Nephron (organoid): ENCODE measurements at regions not wholly inside any gene's neighbourhood (a gene's known extent, or its start where the extent isn't known, plus 50 kb on each side); places are given as distances from the start of the nearest gene placed in this dataset.
A peak's percentile ranks its signal among the peaks of the same experiment; 100 is the strongest.

Experiments used
- H3K27ac Mint-ChIP-seq, 3 experiments: 2 replicates each; pipeline ENCODE4 v1.8.0; 2020; ENCODE audit warnings: mixed read lengths in 3 of 3, mild to moderate bottlenecking in 2 of 3, moderate library complexity in 1 of 3
- H3K27me3 Mint-ChIP-seq: 2 replicates; pipeline ENCODE4 v1.8.0; 2021; ENCODE audit warnings: low read depth, mild to moderate bottlenecking, moderate library complexity, mixed read lengths
- H3K36me3 Mint-ChIP-seq: 2 replicates; pipeline ENCODE4 v1.8.0; 2020; ENCODE audit warnings: low read depth, mixed read lengths
- H3K4me1 Mint-ChIP-seq: 2 replicates; pipeline ENCODE4 v1.8.0; 2020; ENCODE audit warnings: mixed read lengths
- H3K4me3 Mint-ChIP-seq, 3 experiments: 2 replicates each; pipeline ENCODE4 v1.8.0; 2020; ENCODE audit warnings: mild to moderate bottlenecking in 3 of 3, mixed read lengths in 3 of 3, moderate library complexity in 2 of 3
- H3K9me3 Mint-ChIP-seq: 2 replicates; pipeline ENCODE4 v1.8.0; 2020; ENCODE audit warnings: mixed read lengths
- TF ChIP-seq, protein P1 (sequence below), 3 experiments: fragments of 200-600 bp; sonication (generic); IDR thresholded peaks; one replicate each; pipeline ENCODE4 v1.5.0; 2021; ENCODE audit warnings: antibody characterized with exemption in 3 of 3; ENCODE audit not compliant: unreplicated experiment in 3 of 3

DNA sequence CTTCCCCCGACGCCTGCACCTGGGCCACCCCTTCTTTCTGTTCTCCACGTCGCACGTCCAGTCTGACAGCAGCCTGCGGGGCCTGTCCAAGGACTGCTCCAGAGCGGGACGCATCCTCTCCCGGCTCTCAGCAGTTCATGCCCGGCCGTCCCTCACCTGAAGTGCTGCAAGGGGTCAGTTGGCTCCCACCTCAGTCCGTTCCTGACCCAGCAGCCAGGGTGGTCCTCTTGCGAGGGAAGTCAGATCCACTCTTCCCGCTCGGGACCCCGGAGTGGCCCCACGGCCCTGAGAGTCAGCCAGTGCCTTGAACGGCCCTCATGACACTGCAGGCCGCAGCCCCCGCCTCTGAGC is 249.7 kb upstream of the IRX4 start:
- Mint-ChIP-seq H3K4me3 (no peak overlapping the region), H3K27me3 (peaks cover 54% of the 10 kb centered on the region), H3K36me3 (no peaks in the 10 kb centered on the region), H3K9me3 (peaks cover 3% of the 10 kb centered on the region), H3K27ac (no peak overlapping the region), H3K4me1 (peaks cover 23% of the 10 kb centered on the region)
- TF ChIP-seq, protein P1, sequence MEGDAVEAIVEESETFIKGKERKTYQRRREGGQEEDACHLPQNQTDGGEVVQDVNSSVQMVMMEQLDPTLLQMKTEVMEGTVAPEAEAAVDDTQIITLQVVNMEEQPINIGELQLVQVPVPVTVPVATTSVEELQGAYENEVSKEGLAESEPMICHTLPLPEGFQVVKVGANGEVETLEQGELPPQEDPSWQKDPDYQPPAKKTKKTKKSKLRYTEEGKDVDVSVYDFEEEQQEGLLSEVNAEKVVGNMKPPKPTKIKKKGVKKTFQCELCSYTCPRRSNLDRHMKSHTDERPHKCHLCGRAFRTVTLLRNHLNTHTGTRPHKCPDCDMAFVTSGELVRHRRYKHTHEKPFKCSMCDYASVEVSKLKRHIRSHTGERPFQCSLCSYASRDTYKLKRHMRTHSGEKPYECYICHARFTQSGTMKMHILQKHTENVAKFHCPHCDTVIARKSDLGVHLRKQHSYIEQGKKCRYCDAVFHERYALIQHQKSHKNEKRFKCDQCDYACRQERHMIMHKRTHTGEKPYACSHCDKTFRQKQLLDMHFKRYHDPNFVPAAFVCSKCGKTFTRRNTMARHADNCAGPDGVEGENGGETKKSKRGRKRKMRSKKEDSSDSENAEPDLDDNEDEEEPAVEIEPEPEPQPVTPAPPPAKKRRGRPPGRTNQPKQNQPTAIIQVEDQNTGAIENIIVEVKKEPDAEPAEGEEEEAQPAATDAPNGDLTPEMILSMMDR (IDR thresholded peaks at IDR 0.05; ENCODE audit: unreplicated experiment in 3 of 3), result no peak

DNA sequence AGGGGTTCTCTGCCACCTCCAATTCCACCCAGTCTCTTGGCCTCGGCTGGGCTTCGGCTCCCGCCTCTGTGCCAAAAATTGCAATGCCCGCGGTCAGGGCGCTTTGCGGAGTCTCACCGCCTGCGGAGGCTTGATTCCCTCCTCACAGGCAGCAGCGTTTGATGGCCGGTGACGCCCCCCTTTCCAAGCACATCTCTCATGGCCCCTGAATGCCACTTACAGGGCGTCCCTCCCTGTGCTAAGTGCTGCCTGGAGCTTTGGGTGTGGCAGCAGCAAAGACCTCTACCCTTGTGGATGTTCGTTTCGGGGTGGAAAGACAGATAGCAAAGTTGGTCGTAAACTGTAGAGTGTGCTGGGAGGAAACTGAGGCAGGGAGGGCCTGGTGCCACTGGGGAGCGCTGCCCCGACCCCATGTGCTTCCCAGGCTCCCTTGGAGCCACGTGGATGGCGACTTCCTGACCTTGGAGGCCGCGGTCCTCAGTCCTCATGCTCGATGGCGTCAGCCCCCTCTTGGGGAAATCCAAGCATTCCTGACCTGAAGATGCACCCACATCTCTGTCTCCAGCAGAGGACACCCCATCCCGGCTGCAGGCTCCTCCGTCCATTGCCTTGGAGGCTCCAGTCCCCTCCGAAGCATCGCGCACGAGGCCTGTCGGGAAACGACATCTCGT is 249.2 kb upstream of the IRX4 start:
- H3K27me3 Mint-ChIP-seq, result peaks cover 59% of the 10 kb centered on the region
- no peaks in the 10 kb centered on the region for H3K36me3 Mint-ChIP-seq
- H3K4me1 Mint-ChIP-seq, result peaks cover 23% of the 10 kb centered on the region
- TF ChIP-seq, protein P1 (IDR thresholded peaks at IDR 0.05; ENCODE audit: unreplicated experiment in 3 of 3), result no peak
- H3K9me3 Mint-ChIP-seq, result peaks cover 2% of the 10 kb centered on the region
- H3K27ac Mint-ChIP-seq, result no peak overlapping the region
- H3K4me3 Mint-ChIP-seq, result no peak overlapping the region

DNA sequence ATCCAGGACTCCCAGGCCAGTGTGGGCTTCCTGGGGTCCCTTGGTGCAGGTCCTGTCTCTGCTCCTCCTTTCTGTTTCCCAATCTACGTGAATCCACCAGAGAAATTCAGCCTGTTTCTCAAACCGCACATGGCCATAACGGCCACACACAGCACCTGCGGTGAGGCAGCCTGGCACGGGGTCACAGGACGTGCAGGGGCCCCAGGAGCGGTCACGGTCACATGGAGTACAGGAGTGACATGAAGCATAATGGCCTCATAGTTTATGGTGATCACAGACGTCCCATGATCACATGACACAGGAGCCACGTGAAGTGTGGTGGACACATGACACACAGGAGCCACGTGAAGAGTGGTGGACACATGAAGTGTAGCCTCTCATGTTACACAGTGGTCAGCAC is 248.5 kb upstream of the IRX4 start:
- no peaks in the 10 kb centered on the region for H3K9me3 Mint-ChIP-seq
- H3K4me1 Mint-ChIP-seq, result peaks cover 23% of the 10 kb centered on the region
- TF ChIP-seq, protein P1 (IDR thresholded peaks at IDR 0.05; ENCODE audit: unreplicated experiment in 3 of 3), result no peak
- peaks cover 59% of the 10 kb centered on the region for H3K27me3 Mint-ChIP-seq
- no peaks in the 10 kb centered on the region for H3K36me3 Mint-ChIP-seq
- H3K4me3 Mint-ChIP-seq, result no peak overlapping the region
- no peak overlapping the region for H3K27ac Mint-ChIP-seq

DNA sequence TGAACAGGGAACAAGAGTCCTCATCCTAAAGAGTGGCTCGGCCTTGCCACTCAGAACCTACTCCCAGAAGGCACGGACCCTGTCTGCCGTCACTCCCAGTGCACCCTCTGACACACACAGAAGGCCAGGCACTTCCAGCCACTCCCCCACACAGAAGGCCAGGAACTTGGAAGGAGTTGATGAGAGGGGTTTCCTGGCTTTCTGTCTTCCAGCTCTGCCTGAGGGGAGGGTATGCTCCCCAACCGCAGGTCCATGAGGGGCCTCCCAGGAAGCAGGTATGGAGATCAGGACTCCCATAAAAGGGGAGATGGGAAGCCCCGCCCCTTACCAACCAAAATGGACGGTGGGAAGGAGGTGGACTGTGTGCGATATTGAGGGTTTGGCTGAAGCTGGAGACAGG is 247.6 kb upstream of the IRX4 start:
- Mint-ChIP-seq H3K9me3 (no peaks in the 10 kb centered on the region), H3K27me3 (peaks cover 68% of the 10 kb centered on the region), H3K4me3 (no peak overlapping the region), H3K4me1 (peaks cover 23% of the 10 kb centered on the region), H3K36me3 (no peaks in the 10 kb centered on the region), H3K27ac (no peak overlapping the region)
- TF ChIP-seq, protein P1 (IDR thresholded peaks at IDR 0.05; ENCODE audit: unreplicated experiment in 3 of 3), result no peak

DNA sequence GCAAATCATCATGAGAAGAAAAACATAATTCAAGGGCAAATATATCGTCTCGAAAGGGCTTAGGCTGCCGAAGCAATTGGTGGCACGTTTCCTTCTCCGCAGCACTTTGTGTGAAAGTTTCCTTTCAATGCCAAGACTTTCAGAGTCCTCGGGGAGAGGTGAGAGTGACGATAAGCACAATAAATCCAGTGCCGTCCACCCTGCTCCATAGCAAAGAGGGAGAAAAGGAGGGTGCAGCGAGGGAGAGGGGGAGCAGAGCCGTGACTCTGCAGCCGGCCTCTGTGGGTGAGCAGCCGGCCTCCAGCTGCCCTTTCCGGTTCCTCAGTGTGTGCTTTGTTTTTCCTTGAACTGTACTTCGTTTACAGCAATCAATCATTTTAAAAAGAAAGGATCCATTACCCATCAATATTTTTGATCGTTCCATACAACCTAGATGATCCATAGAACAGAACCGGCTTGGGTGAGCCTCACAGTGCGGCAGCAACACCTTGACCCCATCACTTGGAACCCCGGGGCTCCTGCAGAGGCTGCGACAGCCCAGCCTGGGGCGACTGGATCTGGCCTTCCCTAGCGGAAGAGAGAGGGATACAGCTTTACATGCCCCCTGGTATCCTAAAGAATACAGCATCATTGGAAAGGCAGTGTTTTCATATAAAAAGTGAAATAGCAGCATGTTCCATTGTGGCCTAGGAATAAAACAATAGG is 247.0 kb upstream of the IRX4 start:
- Mint-ChIP-seq H3K4me1 (peaks cover 23% of the 10 kb centered on the region), H3K9me3 (no peaks in the 10 kb centered on the region), H3K27me3 (peaks cover 69% of the 10 kb centered on the region), H3K27ac (peak overlapping the region in 1 of 3 experiments; percentile 55), H3K36me3 (no peaks in the 10 kb centered on the region), H3K4me3 (peak overlapping the region; percentile 31 to 68 (median 63))
- TF ChIP-seq, protein P1 (IDR thresholded peaks at IDR 0.05; ENCODE audit: unreplicated experiment in 3 of 3), result no peak
